ENCODE measurements at regions not wholly inside any gene's neighbourhood (a gene's known extent, or its start where the extent isn't known, plus 50 kb on each side); places are given as distances from the start of the nearest gene placed in this dataset.

- no peaks in the 10 kb centered on the region for H3K27me3 Mint-ChIP-seq
Measured at GRCh38 chr9:108528231-108528630, 327.6 kb downstream of the ACTL7B start.

DNA sequence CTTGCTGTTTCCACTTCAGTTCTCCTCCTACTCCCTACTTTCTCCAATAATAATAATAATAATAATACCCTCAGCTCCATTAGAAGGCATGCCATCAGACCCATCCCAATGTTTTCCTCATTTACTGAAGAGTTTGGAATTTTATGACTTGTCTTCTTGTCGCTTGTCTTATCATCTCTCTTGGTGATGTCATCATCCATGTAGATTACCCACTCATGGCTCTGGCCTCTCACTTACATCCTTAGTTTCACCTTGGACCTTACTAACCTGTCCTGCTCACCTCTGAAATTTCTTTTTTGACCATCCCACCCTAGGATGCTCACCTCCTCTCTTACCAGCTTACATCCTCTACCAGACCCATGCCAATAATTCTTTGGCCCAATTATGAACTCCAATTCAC, 329.3 kb downstream of the ACTL7B start:
- no peak overlapping the region for H3K4me3 ChIP-seq (ENCODE audit: control insufficient read depth in 1 of 2, extremely low read depth in 1 of 2, low read length in 1 of 2)
- ChIA-PET CTCF (no interaction called here), POLR2A (no interaction called here)
- Mint-ChIP-seq H3K4me3 (no peak overlapping the region), H3K27ac (no peak overlapping the region), H3K4me1 (no peaks in the 10 kb centered on the region), H3K27me3 (no peaks in the 10 kb centered on the region), H3K36me3 (no peaks in the 10 kb centered on the region), H3K9me3 (peaks cover 0 to 3% (median 2%) of the 10 kb centered on the region in 3 donors)
- no peaks in the 10 kb centered on the region for H3K36me3 ChIP-seq (ENCODE audit: control insufficient read depth in 2 of 2, extremely low read depth in 1 of 2, insufficient read depth in 1 of 2, low read length in 1 of 2)
- H3K27me3 ChIP-seq (replicated peaks in 1 of 2; ENCODE audit: control insufficient read depth in 2 of 2, extremely low read depth in 1 of 2, insufficient read depth in 2 of 2, low read length in 1 of 2), result no peaks in the 10 kb centered on the region
- WGBS (ENCODE audit: insufficient coverage), result 80% methylated on average over 1 of the region's 1 CpG
- no peaks in the 10 kb centered on the region for H3K4me1 ChIP-seq (ENCODE audit: control insufficient read depth in 1 of 2, extremely low read depth in 1 of 2, insufficient read depth in 2 of 2, low read length in 2 of 2)
- no peaks in the 10 kb centered on the region for H3K9me3 ChIP-seq
- no peak for DNase-seq
- no peak overlapping the region for H3K27ac ChIP-seq (ENCODE audit: low read length)
- no peak for ATAC-seq (replicated peaks in 1 of 4)

More at GRCh38 chr9:108528231-108528630, 327.6 kb downstream of the ACTL7B start:
- no peaks in the 10 kb centered on the region for H3K4me1 Mint-ChIP-seq
- H3K36me3 Mint-ChIP-seq, result no peaks in the 10 kb centered on the region
- peaks cover 0 to 3% (median 2%) of the 10 kb centered on the region in 3 donors for H3K9me3 Mint-ChIP-seq
- H3K27ac Mint-ChIP-seq, result no peak overlapping the region
- Histone ChIP-seq H3K4me3 (ENCODE audit: control insufficient read depth in 1 of 2, extremely low read depth in 1 of 2, low read length in 1 of 2) (no peak overlapping the region), H3K27ac (ENCODE audit: low read length) (no peak overlapping the region), H3K4me1 (ENCODE audit: control insufficient read depth in 1 of 2, extremely low read depth in 1 of 2, insufficient read depth in 2 of 2, low read length in 2 of 2) (no peaks in the 10 kb centered on the region), H3K36me3 (ENCODE audit: control insufficient read depth in 2 of 2, extremely low read depth in 1 of 2, insufficient read depth in 1 of 2, low read length in 1 of 2) (no peaks in the 10 kb centered on the region), H3K9me3 (no peaks in the 10 kb centered on the region), H3K27me3 (replicated peaks in 1 of 2; ENCODE audit: control insufficient read depth in 2 of 2, extremely low read depth in 1 of 2, insufficient read depth in 2 of 2, low read length in 1 of 2) (no peaks in the 10 kb centered on the region)
- 78% methylated on average over 4 of the region's 5 CpGs for WGBS (ENCODE audit: insufficient coverage)
- POLR2A ChIA-PET, result no interaction called here
- ATAC-seq (replicated peaks in 1 of 4), result no peak
- DNase-seq, result no peak
- no peak overlapping the region for H3K4me3 Mint-ChIP-seq
- CTCF ChIA-PET, result no interaction called here

GRCh38 chr9:108525186-108525585, 330.6 kb downstream of the ACTL7B start:
- Mint-ChIP-seq H3K27me3 (no peaks in the 10 kb centered on the region), H3K4me1 (no peaks in the 10 kb centered on the region), H3K9me3 (peaks cover 0 to 2% (median 0%) of the 10 kb centered on the region in 3 donors), H3K27ac (no peak overlapping the region), H3K36me3 (no peaks in the 10 kb centered on the region), H3K4me3 (no peak overlapping the region)
- DNase-seq, result no peak
- 58% methylated on average over 4 of the region's 4 CpGs for WGBS (ENCODE audit: insufficient coverage)
- ChIA-PET POLR2A (no interaction called here), CTCF (no interaction called here)
- H3K27me3 ChIP-seq (replicated peaks in 1 of 2; ENCODE audit: control insufficient read depth in 2 of 2, extremely low read depth in 1 of 2, insufficient read depth in 2 of 2, low read length in 1 of 2), result no peaks in the 10 kb centered on the region
- no peaks in the 10 kb centered on the region for H3K36me3 ChIP-seq (ENCODE audit: control insufficient read depth in 2 of 2, extremely low read depth in 1 of 2, insufficient read depth in 1 of 2, low read length in 1 of 2)
- H3K4me3 ChIP-seq (ENCODE audit: control insufficient read depth in 1 of 2, extremely low read depth in 1 of 2, low read length in 1 of 2), result no peak overlapping the region
- no peak for ATAC-seq (replicated peaks in 1 of 4)
- no peaks in the 10 kb centered on the region for H3K4me1 ChIP-seq (ENCODE audit: control insufficient read depth in 1 of 2, extremely low read depth in 1 of 2, insufficient read depth in 2 of 2, low read length in 2 of 2)
- H3K27ac ChIP-seq (ENCODE audit: low read length), result no peak overlapping the region
- H3K9me3 ChIP-seq, result no peaks in the 10 kb centered on the region

DNA sequence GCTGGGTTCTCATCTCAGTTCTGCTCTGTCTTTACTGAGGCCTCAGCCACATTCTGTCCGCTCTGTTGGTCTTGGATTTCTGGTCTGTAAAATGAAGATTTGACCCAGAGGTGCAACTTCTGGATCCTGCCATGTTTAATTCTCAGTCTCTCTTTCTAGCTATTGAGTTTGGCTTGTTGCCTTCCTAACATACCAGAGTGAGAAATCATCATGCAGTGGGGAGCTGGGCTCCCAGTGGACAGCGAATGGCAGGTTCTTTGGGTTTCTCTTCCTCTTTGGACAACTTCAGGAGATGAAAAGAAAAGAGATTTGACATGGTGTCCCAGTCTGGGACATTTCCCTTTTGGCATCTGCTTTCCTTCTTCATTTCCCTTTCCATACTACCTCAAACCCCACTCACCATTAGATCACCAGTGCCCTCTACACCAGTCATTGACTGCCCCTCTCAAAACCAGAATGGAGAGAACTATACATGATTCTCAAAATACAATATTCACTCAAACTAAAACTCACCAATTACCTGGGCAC, 334.7 kb downstream of the ACTL7B start:
- no peaks in the 10 kb centered on the region for H3K4me1 ChIP-seq (ENCODE audit: control insufficient read depth in 1 of 2, extremely low read depth in 1 of 2, insufficient read depth in 2 of 2, low read length in 2 of 2)
- 100% methylated on average over 1 of the region's 2 CpGs for WGBS (ENCODE audit: insufficient coverage)
- Mint-ChIP-seq H3K4me1 (no peaks in the 10 kb centered on the region), H3K9me3 (no peaks in the 10 kb centered on the region), H3K36me3 (no peaks in the 10 kb centered on the region), H3K27me3 (no peaks in the 10 kb centered on the region), H3K4me3 (no peak overlapping the region), H3K27ac (no peak overlapping the region)
- ATAC-seq (replicated peaks in 1 of 4) (no peak), DNase-seq (no peak)
- no peaks in the 10 kb centered on the region for H3K9me3 ChIP-seq
- H3K27me3 ChIP-seq (replicated peaks in 1 of 2; ENCODE audit: control insufficient read depth in 2 of 2, extremely low read depth in 1 of 2, insufficient read depth in 2 of 2, low read length in 1 of 2), result no peaks in the 10 kb centered on the region
- ChIA-PET POLR2A (no interaction called here), CTCF (no interaction called here)
- no peaks in the 10 kb centered on the region for H3K36me3 ChIP-seq (ENCODE audit: control insufficient read depth in 2 of 2, extremely low read depth in 1 of 2, insufficient read depth in 1 of 2, low read length in 1 of 2)
- H3K27ac ChIP-seq (ENCODE audit: low read length), result no peak overlapping the region
- no peak overlapping the region for H3K4me3 ChIP-seq (ENCODE audit: control insufficient read depth in 1 of 2, extremely low read depth in 1 of 2, low read length in 1 of 2)

DNA sequence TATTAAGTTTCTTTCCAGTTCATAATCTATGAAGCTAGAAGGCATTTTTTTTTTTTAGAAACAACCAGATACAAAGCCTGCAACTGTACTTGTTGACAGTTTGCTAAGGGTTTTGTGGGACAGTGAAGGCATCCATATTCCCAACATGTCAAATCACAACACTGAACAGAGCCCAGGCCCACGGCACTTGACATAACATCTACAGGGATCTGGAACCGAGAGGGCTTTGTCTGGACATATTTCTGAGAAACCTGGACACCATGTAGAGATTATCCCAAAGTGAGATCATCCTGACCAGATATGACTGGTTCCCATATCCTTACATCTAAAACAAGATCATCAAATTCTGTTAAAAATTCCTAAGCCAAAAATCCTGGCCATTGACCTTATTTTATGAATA, 336.3 kb downstream of the ACTL7B start:
- H3K27me3 Mint-ChIP-seq, result no peaks in the 10 kb centered on the region
- Histone ChIP-seq H3K4me3 (ENCODE audit: control insufficient read depth in 1 of 2, extremely low read depth in 1 of 2, low read length in 1 of 2) (no peak overlapping the region), H3K27me3 (replicated peaks in 1 of 2; ENCODE audit: control insufficient read depth in 2 of 2, extremely low read depth in 1 of 2, insufficient read depth in 2 of 2, low read length in 1 of 2) (no peaks in the 10 kb centered on the region), H3K4me1 (ENCODE audit: control insufficient read depth in 1 of 2, extremely low read depth in 1 of 2, insufficient read depth in 2 of 2, low read length in 2 of 2) (no peaks in the 10 kb centered on the region), H3K9me3 (no peaks in the 10 kb centered on the region), H3K27ac (ENCODE audit: low read length) (no peak overlapping the region), H3K36me3 (ENCODE audit: control insufficient read depth in 2 of 2, extremely low read depth in 1 of 2, insufficient read depth in 1 of 2, low read length in 1 of 2) (no peaks in the 10 kb centered on the region)
- H3K4me1 Mint-ChIP-seq, result no peaks in the 10 kb centered on the region
- ATAC-seq (replicated peaks in 1 of 4) (no peak), DNase-seq (no peak)
- no peaks in the 10 kb centered on the region for H3K36me3 Mint-ChIP-seq
- no peak overlapping the region for H3K4me3 Mint-ChIP-seq
- no peak overlapping the region for H3K27ac Mint-ChIP-seq
- 83% methylated on average over 1 of the region's 2 CpGs for WGBS (ENCODE audit: insufficient coverage)
- H3K9me3 Mint-ChIP-seq, result no peaks in the 10 kb centered on the region
- POLR2A ChIA-PET, result no interaction called here
- CTCF ChIA-PET, result no interaction called here

DNA sequence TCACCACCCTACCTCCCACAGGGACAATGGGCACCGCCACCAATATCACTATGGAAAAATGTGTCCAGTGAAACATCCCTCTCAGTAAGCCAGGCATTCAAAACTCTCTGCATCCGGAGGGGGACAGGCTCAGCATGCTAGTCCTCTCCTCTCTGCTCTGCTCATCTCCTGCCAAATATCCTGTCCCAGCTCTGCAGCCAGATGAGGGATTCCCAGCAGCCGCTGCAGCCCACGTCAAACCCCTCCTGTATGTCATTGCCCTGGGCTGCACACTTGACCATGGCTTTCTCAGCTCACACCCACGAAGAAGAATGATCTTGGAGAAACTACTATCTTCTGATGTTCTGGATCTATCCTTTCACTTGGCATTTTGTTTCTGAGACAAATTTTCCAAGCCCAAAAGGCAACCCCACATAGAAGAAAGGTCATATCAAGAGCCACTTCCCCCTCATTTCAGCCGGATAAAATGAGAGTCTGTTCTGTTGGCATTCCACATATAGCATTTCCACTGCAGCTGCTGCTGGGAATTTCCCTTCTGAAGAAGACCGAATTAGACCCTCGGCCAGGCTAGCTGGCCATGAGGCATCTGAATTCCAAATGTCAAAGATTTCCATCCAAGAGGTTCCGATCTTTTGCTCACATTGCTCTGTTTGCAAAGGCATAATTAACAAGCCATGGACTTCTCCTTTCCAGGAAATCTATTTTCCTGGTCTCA, 338.0 kb downstream of the ACTL7B start:
- CTCF ChIA-PET, result no interaction called here
- Mint-ChIP-seq H3K4me1 (no peaks in the 10 kb centered on the region), H3K36me3 (no peaks in the 10 kb centered on the region), H3K9me3 (peaks cover 0 to 5% (median 0%) of the 10 kb centered on the region in 3 donors), H3K27me3 (no peaks in the 10 kb centered on the region), H3K27ac (no peak overlapping the region), H3K4me3 (no peak overlapping the region)
- POLR2A ChIA-PET, result no interaction called here
- Histone ChIP-seq H3K4me3 (ENCODE audit: control insufficient read depth in 1 of 2, extremely low read depth in 1 of 2, low read length in 1 of 2) (no peak overlapping the region), H3K4me1 (ENCODE audit: control insufficient read depth in 1 of 2, extremely low read depth in 1 of 2, insufficient read depth in 2 of 2, low read length in 2 of 2) (no peaks in the 10 kb centered on the region), H3K36me3 (ENCODE audit: control insufficient read depth in 2 of 2, extremely low read depth in 1 of 2, insufficient read depth in 1 of 2, low read length in 1 of 2) (no peaks in the 10 kb centered on the region), H3K9me3 (no peaks in the 10 kb centered on the region), H3K27ac (ENCODE audit: low read length) (no peak overlapping the region), H3K27me3 (replicated peaks in 1 of 2; ENCODE audit: control insufficient read depth in 2 of 2, extremely low read depth in 1 of 2, insufficient read depth in 2 of 2, low read length in 1 of 2) (no peaks in the 10 kb centered on the region)
- DNase-seq, result no peak
- no peak for ATAC-seq (replicated peaks in 1 of 4)
- WGBS (ENCODE audit: insufficient coverage), result 69% methylated on average over 9 of the region's 9 CpGs

GRCh38 chr9:108516391-108516790, 339.4 kb downstream of the ACTL7B start:
- Mint-ChIP-seq H3K27me3 (no peaks in the 10 kb centered on the region), H3K4me3 (no peak overlapping the region), H3K4me1 (no peaks in the 10 kb centered on the region), H3K27ac (no peak overlapping the region), H3K36me3 (no peaks in the 10 kb centered on the region), H3K9me3 (peaks cover 4 to 10% (median 5%) of the 10 kb centered on the region in 3 donors)
- DNase-seq (no peak), ATAC-seq (replicated peaks in 1 of 4) (no peak)
- H3K9me3 ChIP-seq, result no peaks in the 10 kb centered on the region
- no CpG with 5 or more reads among the region's 4 CpGs for WGBS (ENCODE audit: insufficient coverage)
- no peak overlapping the region for H3K27ac ChIP-seq (ENCODE audit: low read length)
- no peaks in the 10 kb centered on the region for H3K36me3 ChIP-seq (ENCODE audit: control insufficient read depth in 2 of 2, extremely low read depth in 1 of 2, insufficient read depth in 1 of 2, low read length in 1 of 2)
- ChIA-PET POLR2A (no interaction called here), CTCF (no interaction called here)
- no peaks in the 10 kb centered on the region for H3K4me1 ChIP-seq (ENCODE audit: control insufficient read depth in 1 of 2, extremely low read depth in 1 of 2, insufficient read depth in 2 of 2, low read length in 2 of 2)
- no peak overlapping the region for H3K4me3 ChIP-seq (ENCODE audit: control insufficient read depth in 1 of 2, extremely low read depth in 1 of 2, low read length in 1 of 2)
- H3K27me3 ChIP-seq (replicated peaks in 1 of 2; ENCODE audit: control insufficient read depth in 2 of 2, extremely low read depth in 1 of 2, insufficient read depth in 2 of 2, low read length in 1 of 2), result no peaks in the 10 kb centered on the region
